K562 (cell line): ENCODE measurements at regions not wholly inside any gene's neighbourhood (a gene's known extent, or its start where the extent isn't known, plus 50 kb on each side); places are given as distances from the start of the nearest gene placed in this dataset.

Source experiments
- CHD1 ChIP-seq: fragments of 200-600 bp; sonication (generic); IDR thresholded peaks from one replicate; pipeline ENCODE4 v1.6.1; 2012; ENCODE audit warnings: mild to moderate bottlenecking, moderate library complexity, low read length, inconsistent platforms
- ESRRA ChIP-seq: fragments of 450-650 bp; IDR thresholded peaks from 2 replicates; pipeline ENCODE4 v1.6.1; 2014; ENCODE audit warnings: low read depth, mild to moderate bottlenecking, moderate library complexity, borderline replicate concordance
- HEY1 ChIP-seq: fragments of 250-450 bp; sonication (Bioruptor Pico); IDR thresholded peaks from 2 replicates; pipeline ENCODE4 v1.5.0; 2020; ENCODE audit warnings: mild to moderate bottlenecking, moderate library complexity, borderline replicate concordance
- OTX1 ChIP-seq: fragments of 450-650 bp; formaldehyde crosslinking; IDR thresholded peaks from 2 replicates; pipeline ENCODE4 v1.4.0; 2022; ENCODE audit warnings: mild to moderate bottlenecking
- TARDBP ChIP-seq: fragments of 450-650 bp; IDR thresholded peaks from 2 replicates; pipeline ENCODE4 v1.6.1; 2016
- TOE1 ChIP-seq, 2 experiments: fragments of 450-650 bp in 1 of 2; sonication (generic) in 1 of 2; formaldehyde crosslinking in 1 of 2; IDR thresholded peaks; 2 replicates each; pipeline versions ENCODE4 v1.7.1 to v1.8.0; 2016 to 2022; ENCODE audit warnings: borderline replicate concordance in 2 of 2, mild to moderate bottlenecking in 2 of 2, antibody characterized with exemption in 1 of 2, inconsistent platforms in 1 of 2, low read depth in 1 of 2, missing genetic modification reagents in 1 of 2, moderate library complexity in 1 of 2
- ZNF282 ChIP-seq: sonication (generic); formaldehyde crosslinking; IDR thresholded peaks from 2 replicates; pipeline ENCODE4 v1.8.1; 2023; ENCODE audit warnings: missing genetic modification reagents
- ZNF324 ChIP-seq: fragments of 250-450 bp; sonication (Bioruptor Pico); IDR thresholded peaks from 2 replicates; pipeline ENCODE4 v1.4.0; 2020; ENCODE audit warnings: mild to moderate bottlenecking
- ZNF445 ChIP-seq: fragments of 250-450 bp; sonication (Bioruptor Pico); IDR thresholded peaks from 2 replicates; pipeline ENCODE4 v1.4.0; 2020; ENCODE audit warnings: low read depth, mild to moderate bottlenecking, moderate library complexity
- ZNF668 ChIP-seq: fragments of 250-450 bp; sonication (Bioruptor Pico); IDR thresholded peaks from 2 replicates; pipeline ENCODE4 v1.8.0; 2022; ENCODE audit warnings: mild to moderate bottlenecking, inconsistent platforms
- ZSCAN32 ChIP-seq: fragments of 450-650 bp; formaldehyde crosslinking; IDR thresholded peaks from 2 replicates; pipeline ENCODE4 v1.4.0; 2020; ENCODE audit warnings: mild to moderate bottlenecking, moderate library complexity
- TF ChIP-seq, protein P1 (sequence below): conservative IDR thresholded peaks from 2 replicates; pipeline ENCODE4 v1.6.1; 2011; ENCODE audit warnings: low read depth, mild to moderate bottlenecking, low read length; ENCODE audit not compliant: control insufficient read depth
- TF ChIP-seq, protein P2 (sequence below), 2 experiments: fragments of 150-350 bp in 1 of 2; IDR thresholded peaks; 2 replicates each; pipeline ENCODE4 v1.6.1; 2012 to 2016; ENCODE audit warnings: low read depth in 2 of 2, low read length in 2 of 2, mild to moderate bottlenecking in 1 of 2, moderate library complexity in 1 of 2
- TF ChIP-seq, protein P3 (sequence below): fragments of 250-450 bp; sonication (Bioruptor Pico); IDR thresholded peaks from 2 replicates; pipeline ENCODE4 v1.8.0; 2022; ENCODE audit warnings: inconsistent platforms
- TF ChIP-seq, protein P4 (sequence below): sonication (generic); formaldehyde crosslinking; IDR thresholded peaks from 2 replicates; pipeline ENCODE4 v1.8.1; 2023; ENCODE audit warnings: mild to moderate bottlenecking, missing genetic modification reagents
- TF ChIP-seq, protein P5 (sequence below): fragments of 450-650 bp; formaldehyde crosslinking; IDR thresholded peaks from 2 replicates; pipeline ENCODE4 v1.4.0; 2020; ENCODE audit warnings: mild to moderate bottlenecking
- TF ChIP-seq, protein P6 (sequence below): sonication (generic); formaldehyde crosslinking; IDR thresholded peaks from 2 replicates; pipeline ENCODE4 v1.8.0; 2022; ENCODE audit warnings: mild to moderate bottlenecking, low read depth, missing genetic modification reagents

DNA sequence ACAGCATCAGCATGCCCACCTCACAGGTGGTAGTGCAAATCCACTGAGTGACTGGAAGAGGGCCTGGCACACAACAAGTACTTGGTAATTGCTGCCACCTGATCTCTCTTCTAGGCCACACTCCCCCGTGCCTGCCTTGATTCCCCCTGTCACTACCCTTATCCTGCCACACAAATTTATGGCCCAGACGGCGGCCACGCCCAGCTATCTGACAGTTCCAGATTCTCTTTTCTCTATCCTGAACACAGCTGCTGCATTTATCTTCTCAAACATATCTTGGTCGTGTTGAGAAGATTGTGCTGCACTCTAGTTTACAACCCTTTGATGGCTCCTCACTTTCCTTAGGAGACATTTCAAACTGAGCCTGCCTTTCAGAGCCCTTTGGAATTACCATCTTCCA is 585.2 kb downstream of the NTRK3 start (continued):
- TF ChIP-seq CHD1 (no peak), ZNF668 (CRISPR knock-in tag) (no peak), ESRRA (no peak), ZSCAN32 (CRISPR knock-in tag) (no peak), TARDBP (peak; percentile 74; the same call in 1 of the 2 replicates), OTX1 (CRISPR knock-in tag) (no peak), ZNF282 (no peak), ZNF324 (CRISPR knock-in tag) (no peak), HEY1 (CRISPR knock-in tag) (no peak), ZNF445 (CRISPR knock-in tag) (no peak), TOE1 (IDR thresholded peaks at IDR 0.05; ENCODE audit: borderline replicate concordance) (no peak), TOE1 (CRISPR knock-in tag; IDR thresholded peaks at IDR 0.05; ENCODE audit: borderline replicate concordance, low read depth) (no peak)
- TF ChIP-seq, protein P1, sequence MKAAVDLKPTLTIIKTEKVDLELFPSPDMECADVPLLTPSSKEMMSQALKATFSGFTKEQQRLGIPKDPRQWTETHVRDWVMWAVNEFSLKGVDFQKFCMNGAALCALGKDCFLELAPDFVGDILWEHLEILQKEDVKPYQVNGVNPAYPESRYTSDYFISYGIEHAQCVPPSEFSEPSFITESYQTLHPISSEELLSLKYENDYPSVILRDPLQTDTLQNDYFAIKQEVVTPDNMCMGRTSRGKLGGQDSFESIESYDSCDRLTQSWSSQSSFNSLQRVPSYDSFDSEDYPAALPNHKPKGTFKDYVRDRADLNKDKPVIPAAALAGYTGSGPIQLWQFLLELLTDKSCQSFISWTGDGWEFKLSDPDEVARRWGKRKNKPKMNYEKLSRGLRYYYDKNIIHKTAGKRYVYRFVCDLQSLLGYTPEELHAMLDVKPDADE = no peak
- TF ChIP-seq, protein P2, sequence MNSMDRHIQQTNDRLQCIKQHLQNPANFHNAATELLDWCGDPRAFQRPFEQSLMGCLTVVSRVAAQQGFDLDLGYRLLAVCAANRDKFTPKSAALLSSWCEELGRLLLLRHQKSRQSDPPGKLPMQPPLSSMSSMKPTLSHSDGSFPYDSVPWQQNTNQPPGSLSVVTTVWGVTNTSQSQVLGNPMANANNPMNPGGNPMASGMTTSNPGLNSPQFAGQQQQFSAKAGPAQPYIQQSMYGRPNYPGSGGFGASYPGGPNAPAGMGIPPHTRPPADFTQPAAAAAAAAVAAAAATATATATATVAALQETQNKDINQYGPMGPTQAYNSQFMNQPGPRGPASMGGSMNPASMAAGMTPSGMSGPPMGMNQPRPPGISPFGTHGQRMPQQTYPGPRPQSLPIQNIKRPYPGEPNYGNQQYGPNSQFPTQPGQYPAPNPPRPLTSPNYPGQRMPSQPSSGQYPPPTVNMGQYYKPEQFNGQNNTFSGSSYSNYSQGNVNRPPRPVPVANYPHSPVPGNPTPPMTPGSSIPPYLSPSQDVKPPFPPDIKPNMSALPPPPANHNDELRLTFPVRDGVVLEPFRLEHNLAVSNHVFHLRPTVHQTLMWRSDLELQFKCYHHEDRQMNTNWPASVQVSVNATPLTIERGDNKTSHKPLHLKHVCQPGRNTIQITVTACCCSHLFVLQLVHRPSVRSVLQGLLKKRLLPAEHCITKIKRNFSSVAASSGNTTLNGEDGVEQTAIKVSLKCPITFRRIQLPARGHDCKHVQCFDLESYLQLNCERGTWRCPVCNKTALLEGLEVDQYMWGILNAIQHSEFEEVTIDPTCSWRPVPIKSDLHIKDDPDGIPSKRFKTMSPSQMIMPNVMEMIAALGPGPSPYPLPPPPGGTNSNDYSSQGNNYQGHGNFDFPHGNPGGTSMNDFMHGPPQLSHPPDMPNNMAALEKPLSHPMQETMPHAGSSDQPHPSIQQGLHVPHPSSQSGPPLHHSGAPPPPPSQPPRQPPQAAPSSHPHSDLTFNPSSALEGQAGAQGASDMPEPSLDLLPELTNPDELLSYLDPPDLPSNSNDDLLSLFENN (IDR thresholded peaks at IDR 0.05; ENCODE audit: low read depth in 2 of 2, low read length in 2 of 2) = peak in 1 of 2 experiments; percentile 90; a peak in 2 of 4 replicates
- TF ChIP-seq, protein P3, sequence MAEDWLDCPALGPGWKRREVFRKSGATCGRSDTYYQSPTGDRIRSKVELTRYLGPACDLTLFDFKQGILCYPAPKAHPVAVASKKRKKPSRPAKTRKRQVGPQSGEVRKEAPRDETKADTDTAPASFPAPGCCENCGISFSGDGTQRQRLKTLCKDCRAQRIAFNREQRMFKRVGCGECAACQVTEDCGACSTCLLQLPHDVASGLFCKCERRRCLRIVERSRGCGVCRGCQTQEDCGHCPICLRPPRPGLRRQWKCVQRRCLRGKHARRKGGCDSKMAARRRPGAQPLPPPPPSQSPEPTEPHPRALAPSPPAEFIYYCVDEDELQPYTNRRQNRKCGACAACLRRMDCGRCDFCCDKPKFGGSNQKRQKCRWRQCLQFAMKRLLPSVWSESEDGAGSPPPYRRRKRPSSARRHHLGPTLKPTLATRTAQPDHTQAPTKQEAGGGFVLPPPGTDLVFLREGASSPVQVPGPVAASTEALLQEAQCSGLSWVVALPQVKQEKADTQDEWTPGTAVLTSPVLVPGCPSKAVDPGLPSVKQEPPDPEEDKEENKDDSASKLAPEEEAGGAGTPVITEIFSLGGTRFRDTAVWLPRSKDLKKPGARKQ (CRISPR knock-in tag) = no peak
- TF ChIP-seq, protein P4, sequence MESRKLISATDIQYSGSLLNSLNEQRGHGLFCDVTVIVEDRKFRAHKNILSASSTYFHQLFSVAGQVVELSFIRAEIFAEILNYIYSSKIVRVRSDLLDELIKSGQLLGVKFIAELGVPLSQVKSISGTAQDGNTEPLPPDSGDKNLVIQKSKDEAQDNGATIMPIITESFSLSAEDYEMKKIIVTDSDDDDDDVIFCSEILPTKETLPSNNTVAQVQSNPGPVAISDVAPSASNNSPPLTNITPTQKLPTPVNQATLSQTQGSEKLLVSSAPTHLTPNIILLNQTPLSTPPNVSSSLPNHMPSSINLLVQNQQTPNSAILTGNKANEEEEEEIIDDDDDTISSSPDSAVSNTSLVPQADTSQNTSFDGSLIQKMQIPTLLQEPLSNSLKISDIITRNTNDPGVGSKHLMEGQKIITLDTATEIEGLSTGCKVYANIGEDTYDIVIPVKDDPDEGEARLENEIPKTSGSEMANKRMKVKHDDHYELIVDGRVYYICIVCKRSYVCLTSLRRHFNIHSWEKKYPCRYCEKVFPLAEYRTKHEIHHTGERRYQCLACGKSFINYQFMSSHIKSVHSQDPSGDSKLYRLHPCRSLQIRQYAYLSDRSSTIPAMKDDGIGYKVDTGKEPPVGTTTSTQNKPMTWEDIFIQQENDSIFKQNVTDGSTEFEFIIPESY (CRISPR knock-in tag) = no peak
- TF ChIP-seq, protein P5, sequence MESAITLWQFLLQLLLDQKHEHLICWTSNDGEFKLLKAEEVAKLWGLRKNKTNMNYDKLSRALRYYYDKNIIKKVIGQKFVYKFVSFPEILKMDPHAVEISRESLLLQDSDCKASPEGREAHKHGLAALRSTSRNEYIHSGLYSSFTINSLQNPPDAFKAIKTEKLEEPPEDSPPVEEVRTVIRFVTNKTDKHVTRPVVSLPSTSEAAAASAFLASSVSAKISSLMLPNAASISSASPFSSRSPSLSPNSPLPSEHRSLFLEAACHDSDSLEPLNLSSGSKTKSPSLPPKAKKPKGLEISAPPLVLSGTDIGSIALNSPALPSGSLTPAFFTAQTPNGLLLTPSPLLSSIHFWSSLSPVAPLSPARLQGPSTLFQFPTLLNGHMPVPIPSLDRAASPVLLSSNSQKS (CRISPR knock-in tag) = no peak
- TF ChIP-seq, protein P6, sequence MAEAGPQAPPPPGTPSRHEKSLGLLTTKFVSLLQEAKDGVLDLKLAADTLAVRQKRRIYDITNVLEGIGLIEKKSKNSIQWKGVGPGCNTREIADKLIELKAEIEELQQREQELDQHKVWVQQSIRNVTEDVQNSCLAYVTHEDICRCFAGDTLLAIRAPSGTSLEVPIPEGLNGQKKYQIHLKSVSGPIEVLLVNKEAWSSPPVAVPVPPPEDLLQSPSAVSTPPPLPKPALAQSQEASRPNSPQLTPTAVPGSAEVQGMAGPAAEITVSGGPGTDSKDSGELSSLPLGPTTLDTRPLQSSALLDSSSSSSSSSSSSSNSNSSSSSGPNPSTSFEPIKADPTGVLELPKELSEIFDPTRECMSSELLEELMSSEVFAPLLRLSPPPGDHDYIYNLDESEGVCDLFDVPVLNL (CRISPR knock-in tag) = no peak
